ENCODE measurements at regions not wholly inside any gene's neighbourhood (a gene's known extent, or its start where the extent isn't known, plus 50 kb on each side); places are given as distances from the start of the nearest gene placed in this dataset.
A peak's percentile ranks its signal among the peaks of the same experiment; 100 is the strongest.
"Not testable (repeated sequence)": the region's sequence is repeated elsewhere in the genome, so short reads cannot be mapped to it uniquely, and the experiment has no call there.

DNA sequence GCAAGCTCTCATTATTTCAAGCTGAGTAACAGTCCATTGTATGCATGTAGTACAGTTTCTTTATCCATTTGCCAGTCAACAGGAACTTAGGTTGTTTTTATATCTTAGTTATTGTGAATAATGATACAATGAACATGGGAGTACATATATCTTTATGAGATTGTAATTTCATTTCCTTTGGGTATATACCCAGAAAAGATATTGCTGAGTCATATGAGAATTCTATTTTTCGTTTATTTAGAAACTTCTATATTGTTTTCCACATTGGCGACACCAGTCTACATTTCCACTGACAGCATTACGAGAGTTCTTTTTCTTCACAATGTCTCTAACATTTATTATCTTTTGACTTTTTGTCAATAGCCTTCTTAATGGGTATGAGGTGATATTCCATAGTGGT is 477.8 kb upstream of the PAPPA start:
- no peaks in the 10 kb centered on the region for H3K36me3 ChIP-seq
- H3K4me3 ChIP-seq: no peak overlapping the region
- H3K9me3 ChIP-seq (replicated peaks): no peaks in the 10 kb centered on the region
- DNase-seq: no peak
- H3K27ac ChIP-seq: no peak overlapping the region
- H3K4me1 ChIP-seq: peaks cover 20% of the 10 kb centered on the region
- no peaks in the 10 kb centered on the region for H3K27me3 ChIP-seq

DNA sequence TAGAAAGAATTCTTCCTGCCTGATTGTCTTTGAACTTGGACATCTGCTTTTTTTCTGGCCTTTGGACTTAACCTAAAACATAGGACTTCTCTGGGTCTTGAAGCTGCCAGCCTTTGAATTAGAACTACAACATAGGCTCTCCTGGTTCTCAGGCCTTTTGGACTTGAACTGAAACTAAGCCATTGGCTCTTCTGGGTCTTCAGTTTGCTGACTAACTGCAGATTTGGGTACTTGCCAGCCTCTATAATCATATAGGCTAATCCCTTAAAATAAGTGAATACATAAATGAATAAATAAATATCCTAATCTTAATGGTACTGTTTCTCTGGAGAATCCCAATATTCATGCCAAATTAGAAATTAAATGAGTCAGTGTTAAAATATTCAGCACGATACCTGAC is 473.4 kb upstream of the PAPPA start:
- DNase-seq: no peak
- no peaks in the 10 kb centered on the region for H3K36me3 ChIP-seq
- H3K4me3 ChIP-seq: no peak overlapping the region
- H3K27me3 ChIP-seq: no peaks in the 10 kb centered on the region
- H3K9me3 ChIP-seq (replicated peaks): no peaks in the 10 kb centered on the region
- H3K4me1 ChIP-seq: no peaks in the 10 kb centered on the region
- no peak overlapping the region for H3K27ac ChIP-seq

DNA sequence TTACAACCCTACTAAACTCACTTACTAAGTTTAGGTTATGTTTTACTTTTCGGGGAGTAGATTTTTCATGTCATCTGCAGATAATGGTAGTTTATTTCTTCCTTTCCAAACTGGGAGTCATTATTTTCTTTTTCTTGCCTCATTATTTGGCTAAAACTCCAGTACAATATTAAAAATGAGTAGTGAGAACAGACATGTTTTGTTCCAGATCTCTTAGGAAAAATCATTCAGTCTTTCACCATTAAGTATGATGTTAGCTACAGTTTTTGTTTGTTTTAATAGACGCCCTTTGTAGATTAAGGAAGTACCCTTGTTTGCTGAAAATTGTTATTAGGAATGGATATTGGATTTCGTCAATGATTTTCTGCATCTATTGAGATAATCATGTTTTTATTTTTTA is 472.0 kb upstream of the PAPPA start:
- Histone ChIP-seq H3K4me3 (no peak overlapping the region), H3K27ac (no peak overlapping the region), H3K4me1 (no peaks in the 10 kb centered on the region), H3K9me3 (replicated peaks) (no peaks in the 10 kb centered on the region), H3K27me3 (no peaks in the 10 kb centered on the region), H3K36me3 (no peaks in the 10 kb centered on the region)
- DNase-seq: no peak

DNA sequence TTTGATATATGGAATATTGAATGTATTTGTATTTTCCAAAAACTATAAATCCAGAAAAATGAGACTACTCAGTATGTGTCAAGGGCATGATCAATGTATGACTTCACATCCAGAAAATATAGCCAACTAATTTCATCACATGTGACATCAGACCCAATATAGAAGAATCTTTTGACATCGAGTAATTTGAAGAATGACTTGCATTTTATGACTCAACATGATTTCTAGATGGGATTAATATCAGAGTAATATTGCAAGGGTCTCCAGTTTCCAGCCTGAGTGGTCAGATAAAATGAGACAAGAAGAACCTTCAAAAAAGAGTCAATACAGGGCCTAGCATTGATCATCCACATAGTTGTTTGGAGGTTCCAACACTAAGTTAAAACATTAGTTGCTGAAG is 467.5 kb upstream of the PAPPA start:
- no peak for DNase-seq
- H3K4me3 ChIP-seq: no peak overlapping the region
- no peak overlapping the region for H3K27ac ChIP-seq
- no peaks in the 10 kb centered on the region for H3K4me1 ChIP-seq
- H3K36me3 ChIP-seq: no peaks in the 10 kb centered on the region
- H3K9me3 ChIP-seq (replicated peaks): no peaks in the 10 kb centered on the region
- no peaks in the 10 kb centered on the region for H3K27me3 ChIP-seq

DNA sequence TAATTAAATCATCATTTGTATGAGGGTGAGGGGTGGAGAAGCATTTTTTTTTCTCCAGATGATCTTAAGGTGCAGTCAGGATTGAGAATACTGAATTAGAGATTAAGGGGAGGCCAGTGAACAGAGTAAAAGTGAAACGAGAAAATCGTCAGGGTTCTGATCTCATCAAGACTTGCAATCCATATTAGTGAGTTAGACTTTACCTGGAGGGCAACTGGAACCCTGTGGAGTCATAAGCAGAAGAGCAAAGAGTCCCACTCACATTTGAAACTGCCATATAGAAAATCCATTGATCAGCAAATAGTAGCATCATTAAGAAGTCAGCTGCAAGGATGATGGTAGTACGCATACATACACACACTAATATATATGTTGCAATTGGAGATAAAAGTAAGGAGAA is 466.2 kb upstream of the PAPPA start:
- Histone ChIP-seq H3K27me3 (no peaks in the 10 kb centered on the region), H3K36me3 (no peaks in the 10 kb centered on the region), H3K4me1 (peaks cover 3% of the 10 kb centered on the region; the same call in 1 of the 2 replicates), H3K27ac (no peak overlapping the region), H3K4me3 (no peak overlapping the region), H3K9me3 (replicated peaks) (no peaks in the 10 kb centered on the region)
- no peak for DNase-seq

DNA sequence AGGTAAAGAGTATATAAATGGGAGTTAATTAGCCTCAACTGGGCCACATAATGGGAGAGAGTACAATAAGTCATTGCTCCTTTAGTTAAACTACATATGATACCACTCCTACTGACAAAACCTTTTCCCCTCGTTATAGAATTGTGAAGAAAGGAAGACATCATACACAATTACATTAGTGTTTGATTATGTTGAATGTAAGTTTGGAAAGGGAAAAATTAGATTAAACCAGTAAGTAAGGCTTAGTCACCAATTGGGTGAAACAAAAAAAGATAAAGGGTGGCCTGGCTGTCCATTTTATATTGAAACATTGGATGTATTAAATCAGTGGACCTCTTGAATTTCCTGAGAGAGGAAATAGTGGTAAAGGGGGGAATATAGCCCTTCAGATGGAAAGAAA is 464.3 kb upstream of the PAPPA start:
- no peak overlapping the region for H3K4me3 ChIP-seq
- no peaks in the 10 kb centered on the region for H3K36me3 ChIP-seq
- H3K27ac ChIP-seq: no peak overlapping the region
- no peaks in the 10 kb centered on the region for H3K9me3 ChIP-seq (replicated peaks)
- DNase-seq: no peak
- peaks cover 3% of the 10 kb centered on the region; the same call in 1 of the 2 replicates for H3K4me1 ChIP-seq
- H3K27me3 ChIP-seq: no peaks in the 10 kb centered on the region

DNA sequence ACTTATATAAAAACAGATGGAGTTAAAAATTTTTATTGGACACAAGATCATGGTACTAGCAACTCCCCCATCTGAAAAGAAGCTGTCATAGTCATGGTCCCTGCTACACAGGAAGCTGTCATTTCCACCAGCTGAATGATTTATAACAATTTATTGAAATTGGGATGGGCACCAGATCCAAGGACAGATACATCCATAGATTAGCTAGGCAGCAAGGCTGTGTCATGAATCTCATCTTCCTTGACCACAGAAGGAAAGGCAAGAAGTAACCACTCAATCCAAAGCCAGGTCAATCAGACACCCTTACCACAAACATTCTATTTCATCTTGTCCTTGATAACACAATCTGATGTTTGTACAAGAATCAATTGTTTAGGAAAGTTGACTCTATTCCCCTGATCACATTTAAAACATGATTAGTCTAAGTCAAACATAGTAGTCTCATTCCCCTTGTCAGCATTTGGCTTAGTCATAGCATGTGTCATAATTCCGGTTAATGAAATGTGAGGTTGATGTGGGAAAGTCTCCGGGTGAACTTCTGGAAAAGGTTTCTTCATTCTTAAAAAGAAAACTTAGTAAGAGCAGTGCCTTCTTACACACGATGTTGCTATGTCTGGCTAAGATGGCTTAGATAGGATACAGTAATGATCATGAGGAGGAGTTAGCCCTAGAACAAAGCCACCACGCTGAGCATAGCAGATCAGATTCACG is 462.6 kb upstream of the PAPPA start:
- DNase-seq: no peak
- Histone ChIP-seq H3K9me3 (replicated peaks) (no peaks in the 10 kb centered on the region), H3K36me3 (no peaks in the 10 kb centered on the region), H3K4me3 (no peak overlapping the region), H3K4me1 (peaks cover 3% of the 10 kb centered on the region; the same call in 1 of the 2 replicates), H3K27ac (no peak overlapping the region), H3K27me3 (no peaks in the 10 kb centered on the region)

DNA sequence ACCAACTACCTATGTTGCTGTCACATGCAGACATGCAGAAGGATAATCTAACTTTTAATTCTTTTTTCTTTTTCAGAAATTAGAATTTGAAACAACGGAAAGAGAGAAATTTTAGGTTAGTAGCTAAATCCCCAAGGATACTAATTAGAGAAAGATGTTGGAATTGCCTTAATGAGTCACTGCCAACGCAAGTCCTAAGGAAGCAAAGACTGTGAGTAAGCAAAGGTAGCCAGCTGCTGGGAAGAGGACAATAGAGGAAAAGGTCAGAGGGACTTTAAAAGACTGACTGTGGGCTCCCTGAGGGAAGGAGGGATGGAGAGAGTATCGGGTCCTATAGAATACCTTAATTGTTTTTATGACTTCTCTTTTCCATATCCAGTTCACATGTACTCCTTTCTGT is 461.9 kb upstream of the PAPPA start:
- no peak for DNase-seq
- no peaks in the 10 kb centered on the region for H3K9me3 ChIP-seq (replicated peaks)
- no peaks in the 10 kb centered on the region for H3K36me3 ChIP-seq
- H3K4me3 ChIP-seq: no peak overlapping the region
- no peak overlapping the region for H3K27ac ChIP-seq
- no peaks in the 10 kb centered on the region for H3K27me3 ChIP-seq
- peaks cover 3% of the 10 kb centered on the region; the same call in 1 of the 2 replicates for H3K4me1 ChIP-seq

DNA sequence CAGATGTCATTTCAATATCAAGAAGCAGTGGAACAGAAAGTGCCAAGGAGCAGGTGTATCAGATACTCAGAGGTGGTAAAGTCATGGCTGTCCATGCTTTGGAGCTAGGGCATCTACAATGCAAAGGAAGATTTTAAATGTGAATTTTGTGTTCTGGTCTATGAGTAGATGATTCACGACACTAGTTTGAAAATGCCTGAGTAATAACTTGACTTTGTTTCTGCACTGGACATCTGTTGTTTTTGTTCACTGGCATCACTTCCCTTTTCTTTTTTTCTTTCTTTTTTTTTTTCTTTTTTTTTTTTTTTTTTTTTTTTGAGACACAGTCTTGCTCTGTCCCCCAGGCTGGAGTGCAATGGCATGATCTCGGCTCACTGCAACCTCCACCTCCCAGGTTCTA is 460.7 kb upstream of the PAPPA start:
- not testable (repeated sequence) for H3K9me3 ChIP-seq (replicated peaks); H3K36me3 ChIP-seq; H3K27me3 ChIP-seq; H3K4me3 ChIP-seq; H3K4me1 ChIP-seq; DNase-seq; H3K27ac ChIP-seq

DNA sequence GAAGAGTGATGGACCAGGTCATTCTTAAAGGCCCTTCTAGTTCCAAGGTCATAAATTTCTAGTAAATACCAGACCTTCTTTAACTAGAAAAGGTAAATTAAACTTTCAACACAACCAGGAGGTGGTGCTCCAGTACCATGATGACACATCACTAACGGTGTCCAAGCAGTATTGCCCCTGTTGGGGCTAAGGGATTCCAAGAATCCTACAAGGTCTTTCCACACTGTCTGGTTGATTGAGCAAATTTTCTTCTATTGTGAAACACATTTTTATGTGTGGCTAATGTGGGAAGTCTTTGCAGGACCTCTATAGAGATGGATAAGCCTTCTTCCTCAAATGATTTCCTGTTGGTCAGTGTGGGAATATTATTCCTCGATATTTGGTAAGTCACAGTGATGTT is 459.6 kb upstream of the PAPPA start:
- peak; percentile 55 to 72 for DNase-seq
- no peak overlapping the region for H3K27ac ChIP-seq
- H3K4me1 ChIP-seq: peaks cover 3% of the 10 kb centered on the region; the same call in 1 of the 2 replicates
- H3K9me3 ChIP-seq (replicated peaks): no peaks in the 10 kb centered on the region
- H3K4me3 ChIP-seq: no peak overlapping the region
- no peaks in the 10 kb centered on the region for H3K36me3 ChIP-seq
- no peaks in the 10 kb centered on the region for H3K27me3 ChIP-seq

DNA sequence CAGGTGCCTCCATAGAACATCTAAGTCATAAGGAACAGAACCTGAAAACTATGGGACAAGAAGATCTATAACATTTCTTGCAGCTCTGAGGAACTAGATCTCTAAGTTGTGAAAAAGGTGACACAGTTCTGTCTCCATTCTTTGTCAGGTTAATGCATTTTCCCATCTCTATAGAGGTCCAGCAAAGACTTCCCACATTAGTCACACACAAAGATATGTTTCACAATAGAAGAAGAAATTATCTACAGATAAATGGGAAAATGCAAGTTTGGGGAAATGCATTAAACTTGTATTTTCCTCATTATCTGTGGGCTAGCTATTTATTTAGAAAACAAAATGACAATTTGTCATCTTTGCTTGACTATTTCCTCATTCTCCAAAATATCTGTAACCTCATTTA is 458.6 kb upstream of the PAPPA start:
- Histone ChIP-seq H3K9me3 (replicated peaks) (no peaks in the 10 kb centered on the region), H3K27ac (no peak overlapping the region), H3K4me3 (no peak overlapping the region), H3K4me1 (peaks cover 3% of the 10 kb centered on the region; the same call in 1 of the 2 replicates), H3K36me3 (no peaks in the 10 kb centered on the region), H3K27me3 (no peaks in the 10 kb centered on the region)
- DNase-seq: no peak

DNA sequence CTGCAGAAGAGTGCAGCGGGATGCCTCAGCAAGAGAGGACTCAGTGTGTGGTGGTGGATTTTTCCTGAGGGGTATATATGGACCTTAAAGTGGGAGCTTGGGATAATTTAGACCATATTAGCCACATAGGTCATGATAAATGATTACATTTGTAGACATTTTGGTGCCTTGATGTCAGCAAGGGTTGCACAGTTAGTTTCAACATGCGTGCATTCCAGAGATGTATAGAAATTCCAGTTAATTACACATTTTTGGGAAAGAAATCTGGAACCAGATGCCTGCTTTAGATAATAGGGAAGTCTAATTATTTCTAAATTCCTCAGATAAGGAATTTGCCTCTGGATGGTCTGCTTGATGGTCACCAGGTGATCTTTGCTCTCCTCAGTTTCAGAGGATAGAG is 440.6 kb upstream of the PAPPA start:
- Histone ChIP-seq H3K36me3 (no peaks in the 10 kb centered on the region), H3K4me1 (peaks cover 17% of the 10 kb centered on the region), H3K27ac (no peak overlapping the region), H3K27me3 (no peaks in the 10 kb centered on the region), H3K4me3 (no peak overlapping the region), H3K9me3 (replicated peaks) (peaks cover 12% of the 10 kb centered on the region)
- DNase-seq: no peak

DNA sequence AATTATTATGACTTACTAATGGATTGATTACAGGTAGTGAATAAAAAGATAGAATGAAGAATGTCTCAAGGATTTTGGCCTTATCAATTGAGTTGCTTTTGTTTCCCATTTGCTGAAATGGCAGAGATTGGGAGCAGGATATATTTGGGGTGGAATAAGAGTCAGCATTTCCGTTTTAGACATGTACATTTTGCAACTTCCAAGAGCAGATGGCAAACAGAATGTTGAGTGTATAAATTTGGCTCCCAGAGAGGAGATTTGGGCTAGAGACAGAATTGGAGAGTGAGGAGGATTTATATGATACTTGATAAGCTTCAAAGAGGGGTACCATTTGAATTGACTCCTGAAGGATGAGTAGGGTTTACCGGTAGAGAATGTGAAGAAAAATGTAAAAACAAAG is 437.9 kb upstream of the PAPPA start:
- no peaks in the 10 kb centered on the region for H3K36me3 ChIP-seq
- no peak overlapping the region for H3K4me3 ChIP-seq
- H3K4me1 ChIP-seq: peaks cover 18% of the 10 kb centered on the region
- DNase-seq: no peak
- H3K27ac ChIP-seq: no peak overlapping the region
- no peaks in the 10 kb centered on the region for H3K9me3 ChIP-seq (replicated peaks)
- no peaks in the 10 kb centered on the region for H3K27me3 ChIP-seq

DNA sequence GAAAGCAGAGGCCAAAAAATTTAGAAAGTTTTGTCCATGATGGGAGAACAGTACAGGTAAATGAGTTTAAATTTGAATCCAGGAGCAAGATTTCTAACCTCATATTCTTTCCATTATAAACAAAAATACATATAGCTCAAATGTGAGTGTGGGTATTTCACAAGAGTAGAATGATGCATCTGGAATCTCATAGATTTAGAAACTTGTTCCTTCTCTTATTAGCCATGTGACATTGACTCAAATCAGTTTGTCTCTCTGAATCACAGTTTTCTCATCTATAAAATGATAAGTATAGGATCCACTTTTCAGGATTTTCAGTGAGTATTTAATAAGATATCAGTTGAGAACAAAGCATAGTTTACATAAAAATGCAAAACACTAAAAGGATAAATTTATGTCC is 436.3 kb upstream of the PAPPA start:
- no peaks in the 10 kb centered on the region for H3K36me3 ChIP-seq
- peaks cover 18% of the 10 kb centered on the region for H3K4me1 ChIP-seq
- no peaks in the 10 kb centered on the region for H3K27me3 ChIP-seq
- H3K27ac ChIP-seq: peak overlapping the region; percentile 68
- no peak overlapping the region for H3K4me3 ChIP-seq
- no peak for DNase-seq
- no peaks in the 10 kb centered on the region for H3K9me3 ChIP-seq (replicated peaks)

DNA sequence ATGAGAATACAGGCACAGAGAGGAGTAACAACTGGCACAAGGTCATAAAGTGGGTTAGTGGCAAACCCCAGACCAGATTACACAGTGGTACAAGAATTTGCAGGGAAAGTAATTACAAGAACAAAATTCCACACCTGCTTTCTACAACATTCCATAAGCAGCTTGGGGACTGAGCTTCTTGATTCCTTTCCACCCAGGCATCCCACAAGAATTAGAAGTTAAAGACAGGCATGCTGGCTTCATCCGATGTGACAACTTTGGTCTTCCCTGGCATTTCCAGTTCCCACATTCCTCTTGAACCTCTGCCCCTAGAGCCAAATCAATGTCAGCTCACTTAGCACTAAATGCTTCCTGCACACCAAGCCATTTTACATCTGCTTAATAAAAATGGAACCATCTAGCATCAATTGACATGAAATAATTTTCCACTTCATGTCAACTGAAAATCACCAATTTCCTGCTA is 435.8 kb upstream of the PAPPA start:
- no peaks in the 10 kb centered on the region for H3K9me3 ChIP-seq (replicated peaks)
- H3K4me1 ChIP-seq: peaks cover 18% of the 10 kb centered on the region
- H3K4me3 ChIP-seq: no peak overlapping the region
- no peaks in the 10 kb centered on the region for H3K27me3 ChIP-seq
- H3K36me3 ChIP-seq: no peaks in the 10 kb centered on the region
- peak; percentile 79 to 85 for DNase-seq
- peak overlapping the region; percentile 68 for H3K27ac ChIP-seq

DNA sequence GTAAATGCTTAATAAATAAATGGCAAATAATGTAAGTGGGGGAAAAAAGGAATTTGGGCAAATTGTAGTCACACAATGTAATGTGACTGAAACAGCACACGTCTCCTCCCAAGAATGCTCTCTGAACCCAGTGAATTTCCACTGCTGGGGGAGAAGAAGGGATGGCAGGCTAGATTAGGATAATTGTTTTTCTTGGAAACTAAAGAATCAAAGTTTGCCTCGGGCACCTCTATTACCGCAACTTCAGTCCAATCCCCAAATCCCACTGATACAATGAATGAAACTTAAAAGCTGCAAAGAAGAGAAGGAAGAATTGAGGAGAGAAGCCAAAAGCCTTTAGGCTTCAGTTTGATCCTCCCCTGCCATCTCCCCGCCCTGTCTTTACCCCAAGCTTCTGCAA is 423.2 kb upstream of the PAPPA start:
- Histone ChIP-seq H3K27ac (no peak overlapping the region), H3K36me3 (no peaks in the 10 kb centered on the region), H3K4me3 (no peak overlapping the region), H3K9me3 (replicated peaks) (peaks cover 8% of the 10 kb centered on the region), H3K27me3 (no peaks in the 10 kb centered on the region), H3K4me1 (peaks cover 26% of the 10 kb centered on the region)
- peak; percentile 8 to 45 for DNase-seq
